Transverse colon (tissue), 4 donors: ENCODE measurements at regions not wholly inside any gene's neighbourhood (a gene's known extent, or its start where the extent isn't known, plus 50 kb on each side); places are given as distances from the start of the nearest gene placed in this dataset.

Source experiments
- DNase-seq: peaks from one replicate; pipeline ENCODE4 v3.0.0-alpha.2; 2019
- H3K27ac ChIP-seq, 4 donors: fragments of 200-600 bp; sonication (generic); 2 replicates each; pipeline ENCODE4 v1.5.1; 2016 to 2018; ENCODE audit warnings: inconsistent platforms in 4 of 4
- H3K27me3 ChIP-seq: fragments of 200-600 bp; sonication (generic); 2 replicates; pipeline ENCODE4 v1.5.1; 2017; ENCODE audit warnings: inconsistent platforms
- H3K36me3 ChIP-seq, 4 donors: fragments of 200-600 bp; sonication (generic); 2 replicates each; pipeline ENCODE4 v1.5.1; 2017 to 2019; ENCODE audit warnings: inconsistent platforms in 4 of 4
- H3K4me1 ChIP-seq, 4 donors: fragments of 200-600 bp; sonication (generic); 2 replicates each; pipeline ENCODE4 v1.5.1; 2017 to 2020; ENCODE audit warnings: inconsistent platforms in 4 of 4
- H3K4me3 ChIP-seq, 4 donors: fragments of 200-600 bp; sonication (generic); 1 replicate in 1 of 4; 2 replicates in 3 of 4; pipeline versions ENCODE4 v1.5.1 to v1.6.1; 2017 to 2019; ENCODE audit warnings: inconsistent platforms in 4 of 4
- H3K9me3 ChIP-seq, 2 donors: fragments of 200-600 bp; sonication (generic); 2 replicates each; pipeline ENCODE4 v1.5.1; 2017 to 2019; ENCODE audit warnings: inconsistent platforms in 2 of 2
- CTCF ChIP-seq, 5 experiments: fragments of 200-600 bp in 3 of 5; fragments of 450-650 bp in 2 of 5; sonication (generic) in 3 of 5; IDR thresholded peaks; 1 replicate in 2 of 5; 2 replicates in 3 of 5; pipeline ENCODE4 v1.5.1; 2016 to 2017; ENCODE audit warnings: antibody characterized with exemption in 5 of 5, inconsistent platforms in 3 of 5, mild to moderate bottlenecking in 2 of 5, moderate library complexity in 1 of 5
- EP300 ChIP-seq: sonication (generic); formaldehyde crosslinking; IDR thresholded peaks from one replicate; pipeline ENCODE4 v1.6.1; 2017; ENCODE audit warnings: antibody characterized with exemption, low read depth
- POLR2A ChIP-seq: fragments of 450-650 bp; IDR thresholded peaks from one replicate; pipeline ENCODE4 v1.6.1; 2016; ENCODE audit warnings: antibody characterized with exemption, mild to moderate bottlenecking, moderate library complexity
- POLR2AphosphoS5 ChIP-seq, 3 donors: sonication (generic); formaldehyde crosslinking; IDR thresholded peaks; one replicate each; pipeline ENCODE4 v1.6.1; 2016; ENCODE audit warnings: antibody characterized with exemption in 3 of 3
- WGBS, 2 donors: methylation state at CpG; one replicate each; pipeline ENCODE4 v1.1.5; 2018; ENCODE audit warnings: low coverage in 1 of 2; 5-methylcytosine and 5-hydroxymethylcytosine counted together
- in situ Hi-C, 4 donors: fragments of 200-750 bp; cut with MboI; loops; one replicate each; pipeline versions ENCODE4 v1.15.0 to v1.15.1; 2017; ENCODE audit warnings: low sequenced_read_pairs in 3 of 4, low pct_ligation_motif_present in 1 of 4, low pct_unique_long_range_greater_than_20kb in 1 of 4
- intact Hi-C: fragments of 100-400 bp; cut with DNase I; formaldehyde crosslinking; loops from one replicate; pipeline ENCODE4 v1.15.1; 2023; ENCODE audit warnings: low total_unique reads

- 90 to 91% methylated on average over 11 of the region's 11 CpGs for WGBS, 2 donors
- no peak overlapping the region for H3K4me3 ChIP-seq
- no peak for DNase-seq
- in situ Hi-C loops: no loop called here
- H3K9me3 ChIP-seq: no peaks in the 10 kb centered on the region
- no peak for TF ChIP-seq CTCF (IDR thresholded peaks at IDR 0.05)
- TF ChIP-seq POLR2A: no peak
- TF ChIP-seq POLR2AphosphoS5 (IDR thresholded peaks at IDR 0.05): no peak
- no peak for TF ChIP-seq EP300
- no peaks in the 10 kb centered on the region for H3K36me3 ChIP-seq
- intact Hi-C loops: no loop called here
- no peak overlapping the region for H3K27ac ChIP-seq
- H3K4me1 ChIP-seq: peaks cover 0 to 7% (median 5%) of the 10 kb centered on the region in 4 donors
- H3K27me3 ChIP-seq: no peaks in the 10 kb centered on the region
Measured at GRCh38 chr7:82757-83155, 109.6 kb upstream of the FAM20C start.

- WGBS, 2 donors: 80 to 100% methylated on average over 1 to 12 of the region's 12 CpGs
- TF ChIP-seq POLR2AphosphoS5 (IDR thresholded peaks at IDR 0.05) (no peak), CTCF (IDR thresholded peaks at IDR 0.05) (no peak), POLR2A (no peak), EP300 (no peak)
- Histone ChIP-seq H3K9me3 (no peaks in the 10 kb centered on the region), H3K36me3 (no peaks in the 10 kb centered on the region), H3K4me1 (peaks cover 0 to 9% (median 6%) of the 10 kb centered on the region in 4 donors), H3K27me3 (no peaks in the 10 kb centered on the region), H3K4me3 (no peak overlapping the region), H3K27ac (no peak overlapping the region)
- intact Hi-C loops (no loop called here), in situ Hi-C loops (no loop called here)
- DNase-seq: no peak
Measured at GRCh38 chr7:83441-83840, 108.9 kb upstream of the FAM20C start.

- H3K4me3 ChIP-seq: no peak overlapping the region
- in situ Hi-C loops: no loop called here
- TF ChIP-seq EP300: no peak
- TF ChIP-seq CTCF (IDR thresholded peaks at IDR 0.05): no peak
- no peak overlapping the region for H3K27ac ChIP-seq
- H3K9me3 ChIP-seq: no peaks in the 10 kb centered on the region
- no peak for DNase-seq
- 86 to 90% methylated on average over 2 to 25 of the region's 25 CpGs for WGBS, 2 donors
- H3K36me3 ChIP-seq: no peaks in the 10 kb centered on the region
- peaks cover 3 to 15% (median 11%) of the 10 kb centered on the region in 4 donors for H3K4me1 ChIP-seq
- intact Hi-C loops: no loop called here
- H3K27me3 ChIP-seq: no peaks in the 10 kb centered on the region
Measured at GRCh38 chr7:83861-84632, 108.3 kb upstream of the FAM20C start.

GRCh38 chr7:84633-85020 lies 107.7 kb upstream of the FAM20C start:
- no peak for DNase-seq
- WGBS, 2 donors: 93% methylated on average over 10 of the region's 11 CpGs; no CpG with 5 or more reads in 1 of the 2 donors
- H3K4me3 ChIP-seq: no peak overlapping the region

More at GRCh38 chr7:84633-85020, 107.7 kb upstream of the FAM20C start:
- intact Hi-C loops: loop anchor here (1.0 kb wide), 1 partner anchor 44 kb away; no protein-coding TSS in a partner anchor
- Histone ChIP-seq H3K27me3 (no peaks in the 10 kb centered on the region), H3K36me3 (no peaks in the 10 kb centered on the region), H3K4me1 (peaks cover 9 to 21% (median 17%) of the 10 kb centered on the region in 4 donors), H3K9me3 (no peaks in the 10 kb centered on the region), H3K27ac (no peak overlapping the region)
- in situ Hi-C loops: no loop called here
- TF ChIP-seq CTCF (IDR thresholded peaks at IDR 0.05) (no peak), EP300 (no peak), POLR2AphosphoS5 (IDR thresholded peaks at IDR 0.05) (no peak), POLR2A (no peak)
